ENCODE measurements at regions not wholly inside any gene's neighbourhood (a gene's known extent, or its start where the extent isn't known, plus 50 kb on each side); places are given as distances from the start of the nearest gene placed in this dataset.
"Not testable (repeated sequence)": the region's sequence is repeated elsewhere in the genome, so short reads cannot be mapped to it uniquely, and the experiment has no call there.

GRCh38 chr9:41367301-41367700, 178.2 kb upstream of the ZNG1F start:
- H3K4me1 ChIP-seq (ENCODE audit: control insufficient read depth, extremely low read depth, insufficient read depth, low read length); intact Hi-C loops (cut with micrococcal nuclease); H3K9me3 ChIP-seq (replicated peaks; ENCODE audit: control insufficient read depth, insufficient read depth, low read length); H3K4me2 ChIP-seq (ENCODE audit: insufficient read depth, low read length); H3K9ac ChIP-seq (replicated peaks; ENCODE audit: extremely low read depth, insufficient read depth, low read length); H3K4me3 ChIP-seq (replicated peaks in 1 of 3; ENCODE audit: insufficient read depth in 1 of 3, low read depth in 1 of 3, low read length in 3 of 3); H3K27ac ChIP-seq (ENCODE audit: insufficient read depth, low read depth, low read length); H3K27me3 ChIP-seq (ENCODE audit: control insufficient read depth in 2 of 2, insufficient read depth in 2 of 2, low read length in 2 of 2); H3K36me3 ChIP-seq (ENCODE audit: control insufficient read depth in 2 of 2, extremely low read depth in 1 of 2, insufficient read depth in 2 of 2, low read length in 2 of 2); CTCF ChIA-PET; H2AFZ ChIP-seq (ENCODE audit: low read depth, low read length); BruUV-seq (replicated peaks); FAIRE-seq; POLR2A ChIA-PET; H3K79me2 ChIP-seq (ENCODE audit: control insufficient read depth, insufficient read depth, low read length); DNase-seq (ENCODE audit: low read depth, low spot score); H3K9me1 ChIP-seq (replicated peaks; ENCODE audit: control insufficient read depth, extremely low read depth, insufficient read depth, low read length); H4K20me1 ChIP-seq (replicated peaks; ENCODE audit: control insufficient read depth, extremely low read depth, insufficient read depth, low read length); dilution Hi-C loops (cut with MboI; ENCODE audit: extremely low pct_ligation_motif_present, low sequenced_read_pairs): not testable (repeated sequence)

GRCh38 chr9:41361790-41362189, 172.7 kb upstream of the ZNG1F start:
- FAIRE-seq; H3K9me3 ChIP-seq (replicated peaks; ENCODE audit: control insufficient read depth, insufficient read depth, low read length); H3K27ac ChIP-seq (ENCODE audit: insufficient read depth, low read depth, low read length); H4K20me1 ChIP-seq (replicated peaks; ENCODE audit: control insufficient read depth, extremely low read depth, insufficient read depth, low read length); dilution Hi-C loops (cut with MboI; ENCODE audit: extremely low pct_ligation_motif_present, low sequenced_read_pairs); H3K79me2 ChIP-seq (ENCODE audit: control insufficient read depth, insufficient read depth, low read length); CTCF ChIA-PET; H3K27me3 ChIP-seq (ENCODE audit: control insufficient read depth in 2 of 2, insufficient read depth in 2 of 2, low read length in 2 of 2); H3K4me2 ChIP-seq (ENCODE audit: insufficient read depth, low read length); H3K36me3 ChIP-seq (ENCODE audit: control insufficient read depth in 2 of 2, extremely low read depth in 1 of 2, insufficient read depth in 2 of 2, low read length in 2 of 2); H2AFZ ChIP-seq (ENCODE audit: low read depth, low read length); H3K9me1 ChIP-seq (replicated peaks; ENCODE audit: control insufficient read depth, extremely low read depth, insufficient read depth, low read length); H3K4me1 ChIP-seq (ENCODE audit: control insufficient read depth, extremely low read depth, insufficient read depth, low read length); H3K4me3 ChIP-seq (replicated peaks in 1 of 3; ENCODE audit: insufficient read depth in 1 of 3, low read depth in 1 of 3, low read length in 3 of 3); intact Hi-C loops (cut with micrococcal nuclease); DNase-seq (ENCODE audit: low read depth, low spot score); POLR2A ChIA-PET; BruUV-seq (replicated peaks); H3K9ac ChIP-seq (replicated peaks; ENCODE audit: extremely low read depth, insufficient read depth, low read length): not testable (repeated sequence)

- H3K4me3 ChIP-seq (replicated peaks in 1 of 3; ENCODE audit: insufficient read depth in 1 of 3, low read depth in 1 of 3, low read length in 3 of 3), result peak overlapping the region; percentile 44 to 81 (median 50)
- H3K36me3 ChIP-seq (ENCODE audit: control insufficient read depth in 2 of 2, extremely low read depth in 1 of 2, insufficient read depth in 2 of 2, low read length in 2 of 2); dilution Hi-C loops (cut with MboI; ENCODE audit: extremely low pct_ligation_motif_present, low sequenced_read_pairs); CTCF ChIA-PET; intact Hi-C loops (cut with micrococcal nuclease); H3K9ac ChIP-seq (replicated peaks; ENCODE audit: extremely low read depth, insufficient read depth, low read length); POLR2A ChIA-PET; H3K27me3 ChIP-seq (ENCODE audit: control insufficient read depth in 2 of 2, insufficient read depth in 2 of 2, low read length in 2 of 2); H3K9me1 ChIP-seq (replicated peaks; ENCODE audit: control insufficient read depth, extremely low read depth, insufficient read depth, low read length); H4K20me1 ChIP-seq (replicated peaks; ENCODE audit: control insufficient read depth, extremely low read depth, insufficient read depth, low read length); H3K9me3 ChIP-seq (replicated peaks; ENCODE audit: control insufficient read depth, insufficient read depth, low read length); H3K4me1 ChIP-seq (ENCODE audit: control insufficient read depth, extremely low read depth, insufficient read depth, low read length); BruUV-seq (replicated peaks); H3K79me2 ChIP-seq (ENCODE audit: control insufficient read depth, insufficient read depth, low read length); FAIRE-seq: not testable (repeated sequence)
- peak; percentile 62 for DNase-seq (ENCODE audit: low read depth, low spot score)
- H3K4me2 ChIP-seq (ENCODE audit: insufficient read depth, low read length), result peak overlapping the region; percentile 2
- peak overlapping the region; percentile 60 for H3K27ac ChIP-seq (ENCODE audit: insufficient read depth, low read depth, low read length)
- peak overlapping the region; percentile 90 for H2AFZ ChIP-seq (ENCODE audit: low read depth, low read length)
These were observed 170.0 kb upstream of the ZNG1F start for GRCh38 chr9:41359116-41359515.

- intact Hi-C loops (cut with micrococcal nuclease); H3K9me1 ChIP-seq (replicated peaks; ENCODE audit: control insufficient read depth, extremely low read depth, insufficient read depth, low read length); POLR2A ChIA-PET; CTCF ChIA-PET; H3K79me2 ChIP-seq (ENCODE audit: control insufficient read depth, insufficient read depth, low read length); H3K27me3 ChIP-seq (ENCODE audit: control insufficient read depth in 2 of 2, insufficient read depth in 2 of 2, low read length in 2 of 2); FAIRE-seq; H3K36me3 ChIP-seq (ENCODE audit: control insufficient read depth in 2 of 2, extremely low read depth in 1 of 2, insufficient read depth in 2 of 2, low read length in 2 of 2); H3K9ac ChIP-seq (replicated peaks; ENCODE audit: extremely low read depth, insufficient read depth, low read length); H3K4me1 ChIP-seq (ENCODE audit: control insufficient read depth, extremely low read depth, insufficient read depth, low read length); H4K20me1 ChIP-seq (replicated peaks; ENCODE audit: control insufficient read depth, extremely low read depth, insufficient read depth, low read length); H3K9me3 ChIP-seq (replicated peaks; ENCODE audit: control insufficient read depth, insufficient read depth, low read length); dilution Hi-C loops (cut with MboI; ENCODE audit: extremely low pct_ligation_motif_present, low sequenced_read_pairs); BruUV-seq (replicated peaks): not testable (repeated sequence)
- Histone ChIP-seq H3K4me3 (replicated peaks in 1 of 3; ENCODE audit: insufficient read depth in 1 of 3, low read depth in 1 of 3, low read length in 3 of 3) (peak overlapping the region; percentile 44 to 81 (median 50)), H2AFZ (ENCODE audit: low read depth, low read length) (peak overlapping the region; percentile 90), H3K27ac (ENCODE audit: insufficient read depth, low read depth, low read length) (peak overlapping the region; percentile 60), H3K4me2 (ENCODE audit: insufficient read depth, low read length) (peak overlapping the region; percentile 2)
- DNase-seq (ENCODE audit: low read depth, low spot score), result peak; percentile 71
These were observed 169.6 kb upstream of the ZNG1F start for GRCh38 chr9:41358682-41359081.
